Dedifferentiated amniotic fluid mesenchymal stem cell (primary cell): ENCODE measurements at regions not wholly inside any gene's neighbourhood (a gene's known extent, or its start where the extent isn't known, plus 50 kb on each side); places are given as distances from the start of the nearest gene placed in this dataset.
A peak's percentile ranks its signal among the peaks of the same experiment; 100 is the strongest.
"Not testable (repeated sequence)": the region's sequence is repeated elsewhere in the genome, so short reads cannot be mapped to it uniquely, and the experiment has no call there.

Experiments used
- DNase-seq: peaks from one replicate; pipeline ENCODE4 v3.0.0-alpha.2; 2016; ENCODE audit errors: extremely low spot score

GRCh38 chr6:141877275-141877983 lies 255.3 kb upstream of the GJE1 start:
- no peak for DNase-seq

GRCh38 chr6:141874930-141875602 lies 257.7 kb upstream of the GJE1 start:
- no peak for DNase-seq

- not testable (repeated sequence) for DNase-seq
Measured at GRCh38 chr6:141869509-141869908, 263.2 kb upstream of the GJE1 start.

- DNase-seq: no peak
Measured at GRCh38 chr6:141867767-141868166, 265.0 kb upstream of the GJE1 start.

- peak; percentile 26 for DNase-seq
Measured at GRCh38 chr6:141866731-141867497, 265.8 kb upstream of the GJE1 start.

GRCh38 chr6:141851063-141851462 lies 281.7 kb upstream of the GJE1 start:
- no peak for DNase-seq

- no peak for DNase-seq
Measured at GRCh38 chr6:141848029-141848890, 284.5 kb upstream of the GJE1 start.

GRCh38 chr6:141846639-141847038 lies 286.1 kb upstream of the GJE1 start:
- no peak for DNase-seq

- no peak for DNase-seq
Measured at GRCh38 chr6:141843178-141843834, 289.4 kb upstream of the GJE1 start.

- no peak for DNase-seq
Measured at GRCh38 chr6:141833001-141833655, 299.6 kb upstream of the GJE1 start.

- DNase-seq: no peak
Measured at GRCh38 chr6:141830530-141830929, 302.2 kb upstream of the GJE1 start.

GRCh38 chr6:141829566-141830360 lies 303.0 kb upstream of the GJE1 start:
- no peak for DNase-seq

- no peak for DNase-seq
Measured at GRCh38 chr6:141824350-141824749, 308.4 kb upstream of the GJE1 start.

- DNase-seq: not testable (repeated sequence)
Measured at GRCh38 chr6:141815039-141815438, 317.7 kb upstream of the GJE1 start.

GRCh38 chr6:141809901-141810300 lies 322.8 kb upstream of the GJE1 start:
- DNase-seq: no peak

GRCh38 chr6:141808662-141809061 lies 324.1 kb upstream of the GJE1 start:
- no peak for DNase-seq

- DNase-seq: not testable (repeated sequence)
Measured at GRCh38 chr6:141800973-141801372, 331.8 kb upstream of the GJE1 start.

GRCh38 chr6:141790921-141791320 lies 341.8 kb upstream of the GJE1 start:
- no peak for DNase-seq

- no peak for DNase-seq
Measured at GRCh38 chr6:141788096-141788495, 344.6 kb upstream of the GJE1 start.

- DNase-seq: no peak
Measured at GRCh38 chr6:141783585-141783984, 349.1 kb upstream of the GJE1 start.
